GM13977 (cell line): ENCODE measurements at regions not wholly inside any gene's neighbourhood (a gene's known extent, or its start where the extent isn't known, plus 50 kb on each side); places are given as distances from the start of the nearest gene placed in this dataset.

Experiments
- DNase-seq: peaks from one replicate; pipeline ENCODE4 v3.0.0; 2012; ENCODE audit warnings: low spot score
- in situ Hi-C: fragments of 300-500 bp; cut with MboI; formaldehyde crosslinking; loops from one replicate; pipeline ENCODE4 v1.12.0; 2022; ENCODE audit warnings: low sequenced_read_pairs, low pct_unique_long_range_greater_than_20kb, mixed read lengths, inconsistent platforms; ENCODE audit not compliant: unreplicated experiment
- TF ChIP-seq, protein P1 (sequence below): IDR thresholded peaks from 2 replicates; pipeline ENCODE4 v1.5.1; 2012; ENCODE audit warnings: mild to moderate bottlenecking, control low read depth; ENCODE audit not compliant: insufficient read depth; ENCODE audit errors: extremely low read depth, missing control alignments

DNA sequence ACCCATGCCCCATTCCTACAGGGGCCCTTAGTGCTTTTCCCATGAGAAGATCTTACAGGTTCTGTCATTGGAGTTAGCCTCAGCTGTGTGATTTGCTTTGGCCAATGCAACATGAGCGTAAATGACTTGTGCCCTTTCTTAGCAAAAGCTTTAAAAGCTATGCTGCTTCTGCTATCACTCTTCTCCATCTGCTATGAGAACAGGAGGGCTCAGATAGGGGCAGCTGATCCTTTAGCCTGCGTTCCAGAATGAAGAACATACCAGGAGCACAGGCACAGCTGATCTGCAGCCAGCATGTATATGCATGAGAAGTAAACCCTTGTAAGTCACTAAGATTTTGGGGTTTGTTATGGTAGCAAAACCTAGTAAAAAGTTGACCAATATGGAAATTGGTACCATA lies 218.2 kb downstream of the SH2D4B start:
- in situ Hi-C loops: no loop called here
- TF ChIP-seq, protein P1, sequence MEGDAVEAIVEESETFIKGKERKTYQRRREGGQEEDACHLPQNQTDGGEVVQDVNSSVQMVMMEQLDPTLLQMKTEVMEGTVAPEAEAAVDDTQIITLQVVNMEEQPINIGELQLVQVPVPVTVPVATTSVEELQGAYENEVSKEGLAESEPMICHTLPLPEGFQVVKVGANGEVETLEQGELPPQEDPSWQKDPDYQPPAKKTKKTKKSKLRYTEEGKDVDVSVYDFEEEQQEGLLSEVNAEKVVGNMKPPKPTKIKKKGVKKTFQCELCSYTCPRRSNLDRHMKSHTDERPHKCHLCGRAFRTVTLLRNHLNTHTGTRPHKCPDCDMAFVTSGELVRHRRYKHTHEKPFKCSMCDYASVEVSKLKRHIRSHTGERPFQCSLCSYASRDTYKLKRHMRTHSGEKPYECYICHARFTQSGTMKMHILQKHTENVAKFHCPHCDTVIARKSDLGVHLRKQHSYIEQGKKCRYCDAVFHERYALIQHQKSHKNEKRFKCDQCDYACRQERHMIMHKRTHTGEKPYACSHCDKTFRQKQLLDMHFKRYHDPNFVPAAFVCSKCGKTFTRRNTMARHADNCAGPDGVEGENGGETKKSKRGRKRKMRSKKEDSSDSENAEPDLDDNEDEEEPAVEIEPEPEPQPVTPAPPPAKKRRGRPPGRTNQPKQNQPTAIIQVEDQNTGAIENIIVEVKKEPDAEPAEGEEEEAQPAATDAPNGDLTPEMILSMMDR: no peak
- no peak for DNase-seq

DNA sequence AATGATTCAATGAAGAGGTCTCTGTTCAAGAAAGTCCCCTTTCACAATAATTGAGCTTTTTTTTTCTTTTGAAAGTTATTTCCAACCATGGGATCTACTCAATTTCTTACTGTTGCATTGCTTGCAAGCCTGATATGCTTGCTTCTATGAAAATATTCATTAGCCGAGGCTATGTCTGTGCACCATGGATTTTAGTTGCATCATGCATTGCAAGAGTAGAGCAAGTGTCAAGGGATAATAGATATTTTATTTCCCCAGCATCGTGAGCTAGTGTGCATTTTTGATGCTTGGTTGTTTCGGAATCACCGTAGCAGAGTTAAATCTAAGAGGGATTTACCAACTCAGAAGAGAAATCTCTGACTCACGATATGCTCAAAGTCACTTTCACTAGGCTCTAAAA lies 222.0 kb downstream of the SH2D4B start:
- TF ChIP-seq, protein P1: no peak
- in situ Hi-C loops: no loop called here
- no peak for DNase-seq

DNA sequence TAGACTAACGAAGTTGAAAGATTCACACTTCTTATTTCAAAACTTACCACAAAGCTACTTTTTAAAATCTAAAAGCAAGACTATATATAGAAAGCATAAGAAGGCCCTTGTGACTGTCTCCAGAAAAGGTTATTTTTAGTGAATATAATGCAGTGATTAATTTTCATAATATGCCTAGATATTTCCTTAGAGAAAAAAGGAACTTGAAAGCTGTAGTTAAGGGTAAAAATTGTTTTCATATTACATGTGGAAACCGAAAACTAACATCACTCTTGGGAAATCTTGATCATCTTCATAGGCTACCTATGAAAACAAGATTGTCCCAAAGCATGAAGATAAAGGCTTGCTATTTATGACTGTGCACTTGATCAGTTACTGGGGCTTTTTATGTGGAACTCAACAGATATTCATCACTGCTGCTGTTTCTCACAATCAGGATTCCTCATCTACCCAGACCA lies 223.2 kb downstream of the SH2D4B start:
- peak; percentile 7 for DNase-seq
- TF ChIP-seq, protein P1: no peak
- in situ Hi-C loops: no loop called here

DNA sequence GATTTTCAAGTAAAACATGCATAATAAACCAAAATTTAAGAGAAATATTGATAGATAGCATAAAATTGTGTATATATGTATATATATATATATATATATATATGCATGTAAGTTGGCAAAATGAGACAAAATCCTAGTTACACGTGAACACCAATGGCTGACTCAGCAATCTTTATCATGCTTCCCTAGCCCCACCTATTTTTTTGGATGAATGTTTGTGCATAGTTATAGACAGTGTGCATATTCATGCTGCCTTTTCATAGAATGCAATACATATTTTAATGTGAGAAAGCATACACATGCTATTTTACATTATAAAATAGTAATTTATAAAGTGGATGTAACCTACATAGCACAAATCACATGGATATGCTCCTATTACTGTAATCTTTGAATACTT lies 230.3 kb downstream of the SH2D4B start:
- in situ Hi-C loops: no loop called here
- DNase-seq: no peak
- TF ChIP-seq, protein P1: no peak

DNA sequence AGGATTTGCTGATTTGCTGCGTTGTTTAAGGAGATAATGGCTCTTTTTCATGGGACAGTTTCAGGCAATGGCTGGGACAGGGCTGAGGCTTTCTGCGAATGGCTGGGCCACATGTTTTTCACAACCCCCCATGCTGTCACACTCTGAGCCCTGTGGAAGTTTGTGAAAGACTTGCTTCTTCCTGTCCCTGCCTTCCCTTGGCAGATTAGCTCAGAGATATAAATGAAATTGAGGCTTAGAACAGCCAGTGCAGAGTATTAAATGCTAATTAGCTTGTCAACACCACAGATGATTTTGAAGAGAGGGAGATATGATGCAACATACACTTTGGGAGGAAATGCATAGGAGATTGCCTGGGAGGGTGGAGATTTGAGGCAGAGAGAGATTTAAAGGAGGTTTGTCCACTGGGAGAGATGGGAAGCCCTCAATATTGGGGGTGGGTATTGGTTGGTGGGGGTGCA lies 232.0 kb downstream of the SH2D4B start:
- TF ChIP-seq, protein P1: no peak
- DNase-seq: no peak
- in situ Hi-C loops: no loop called here

DNA sequence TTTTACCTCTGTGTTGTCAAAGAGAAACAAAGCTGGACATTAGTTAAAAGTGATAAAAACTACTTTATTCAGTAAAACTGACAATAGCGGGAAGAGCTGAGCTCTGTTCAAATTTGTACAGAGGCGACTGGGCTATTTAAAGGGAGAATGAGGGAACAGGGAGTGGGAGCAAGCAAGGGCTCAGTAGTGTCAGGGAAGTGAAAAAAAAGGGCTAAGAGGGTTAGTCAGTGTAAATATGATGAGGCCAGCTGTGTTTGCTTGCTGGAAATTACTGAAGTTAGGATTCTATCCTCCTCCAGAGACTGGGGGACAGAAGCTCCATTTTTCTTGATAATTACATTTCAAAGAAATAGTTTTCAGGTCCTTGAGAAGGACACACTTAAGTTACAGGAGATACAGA lies 232.5 kb downstream of the SH2D4B start:
- no peak for DNase-seq
- TF ChIP-seq, protein P1: no peak
- in situ Hi-C loops: no loop called here

DNA sequence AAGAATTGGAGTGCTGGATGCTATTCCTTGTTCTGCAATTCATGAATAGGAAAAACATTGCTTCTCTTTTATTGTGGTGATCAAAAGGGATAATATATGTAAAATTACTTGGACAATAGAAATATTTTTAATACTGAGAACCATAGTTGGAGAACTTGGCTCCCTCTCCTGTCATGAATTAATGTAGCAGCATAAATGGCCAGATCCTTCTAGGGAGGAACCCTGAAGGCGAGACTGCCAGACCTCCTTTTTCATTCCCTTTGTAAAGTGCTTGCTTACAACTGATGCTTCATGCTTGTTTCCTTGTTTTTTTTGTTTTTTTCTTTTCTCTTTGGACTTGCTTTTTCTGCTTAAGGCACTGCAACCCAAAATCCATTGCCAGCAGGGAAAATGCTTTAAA lies 233.6 kb downstream of the SH2D4B start:
- TF ChIP-seq, protein P1: no peak
- no peak for DNase-seq
- in situ Hi-C loops: no loop called here
